T-cell (primary cell): ENCODE measurements at regions not wholly inside any gene's neighbourhood (a gene's known extent, or its start where the extent isn't known, plus 50 kb on each side); places are given as distances from the start of the nearest gene placed in this dataset.

Experiments used
- ATAC-seq, 4 experiments: fragments of 200-7000 bp in 3 of 4; fragments of 150-1000 bp in 1 of 4; cut with Tn5 transposase; replicated peaks in 1 of 4; 1 replicate in 3 of 4; 2 replicates in 1 of 4; pipeline ENCODE4 v1.10.0; 2021; ENCODE audit warnings: moderate library complexity in 3 of 4, mild to moderate bottlenecking in 2 of 4, moderate number of reproducible peaks in 1 of 4
- CTCF ChIA-PET, 2 donors: fragments of 300-600 bp; sonication (Branson Sonifier 250); formaldehyde crosslinking; loops; one replicate each; lab custom pipeline; 2022; ENCODE audit warnings: antibody characterized with exemption in 2 of 2; lab: Charles Lee
- POLR2A ChIA-PET, 2 donors: fragments of 300-600 bp; sonication (Branson Sonifier 250); formaldehyde crosslinking; loops; one replicate each; lab custom pipeline; 2022; ENCODE audit warnings: antibody characterized with exemption in 2 of 2; lab: Charles Lee
- DNase-seq, 35 experiments: peaks; one replicate each; pipeline versions ENCODE4 v3.0.0 to v3.0.0-alpha.2; 2013 to 2023
- H3K27ac ChIP-seq: one replicate; pipeline ENCODE4 v1.5.1; 2013; ENCODE audit warnings: low read length
- H3K27me3 ChIP-seq, 2 experiments: replicated peaks in 1 of 2; 1 replicate in 1 of 2; 2 replicates in 1 of 2; pipeline versions ENCODE4 v1.6.1 to v1.7.0; 2013; ENCODE audit warnings: low read length in 1 of 2, mixed read lengths in 1 of 2; ENCODE audit not compliant: control insufficient read depth in 2 of 2, insufficient read depth in 2 of 2; ENCODE audit errors: extremely low read depth in 1 of 2
- H3K36me3 ChIP-seq, 2 donors: 1 replicate in 1 of 2; 2 replicates in 1 of 2; pipeline versions ENCODE4 v1.6.1 to v1.7.0; 2013; ENCODE audit warnings: low read length in 1 of 2; ENCODE audit not compliant: control insufficient read depth in 2 of 2, insufficient read depth in 1 of 2; ENCODE audit errors: extremely low read depth in 1 of 2
- H3K4me1 ChIP-seq, 2 experiments: 1 replicate in 1 of 2; 2 replicates in 1 of 2; pipeline versions ENCODE4 v1.6.1 to v1.7.0; 2013; ENCODE audit warnings: low read length in 2 of 2, mixed read lengths in 1 of 2; ENCODE audit not compliant: insufficient read depth in 2 of 2, control insufficient read depth in 1 of 2; ENCODE audit errors: extremely low read depth in 1 of 2
- H3K4me3 ChIP-seq, 2 donors: 1 replicate in 1 of 2; 2 replicates in 1 of 2; pipeline versions ENCODE4 v1.5.1 to v1.7.0; 2013; ENCODE audit warnings: mild to moderate bottlenecking in 2 of 2, low read length in 1 of 2, moderate library complexity in 1 of 2; ENCODE audit not compliant: control insufficient read depth in 1 of 2; ENCODE audit errors: extremely low read depth in 1 of 2
- H3K9me3 ChIP-seq: 2 replicates; pipeline ENCODE4 v1.7.0; 2013
- H3K27ac Mint-ChIP-seq, 2 donors: one replicate each; pipeline ENCODE4 v1.8.0; 2020 to 2021; ENCODE audit warnings: mild to moderate bottlenecking in 2 of 2, mixed read lengths in 2 of 2
- H3K27me3 Mint-ChIP-seq, 2 donors: one replicate each; pipeline ENCODE4 v1.8.0; 2021 to 2022; ENCODE audit warnings: mixed read lengths in 2 of 2
- H3K36me3 Mint-ChIP-seq: one replicate; pipeline ENCODE4 v1.8.0; 2021; ENCODE audit warnings: mixed read lengths
- H3K4me1 Mint-ChIP-seq, 3 donors: one replicate each; pipeline ENCODE4 v1.8.0; 2020 to 2022; ENCODE audit warnings: mixed read lengths in 3 of 3, mild to moderate bottlenecking in 1 of 3
- H3K4me3 Mint-ChIP-seq, 3 donors: one replicate each; pipeline ENCODE4 v1.8.0; 2020 to 2022; ENCODE audit warnings: mild to moderate bottlenecking in 3 of 3, mixed read lengths in 3 of 3, moderate library complexity in 3 of 3
- H3K9me3 Mint-ChIP-seq, 3 donors: one replicate each; pipeline ENCODE4 v1.8.0; 2020 to 2022; ENCODE audit warnings: mixed read lengths in 3 of 3
- WGBS: methylation state at CpG from one replicate; pipeline ENCODE4 v1.1.5; 2013; ENCODE audit warnings: missing lambda C conversion rate; ENCODE audit not compliant: insufficient coverage; 5-methylcytosine and 5-hydroxymethylcytosine counted together

- no peak overlapping the region for H3K27ac ChIP-seq
- DNase-seq, result no peak
Measured at GRCh38 chr12:40156021-40156764, 50.3 kb upstream of the SLC2A13 start.

More at GRCh38 chr12:40156021-40156764, 50.3 kb upstream of the SLC2A13 start:
- Mint-ChIP-seq H3K36me3 (no peaks in the 10 kb centered on the region), H3K27me3 (peaks cover 13 to 23% of the 10 kb centered on the region in 2 donors), H3K4me1 (no peaks in the 10 kb centered on the region), H3K9me3 (no peaks in the 10 kb centered on the region), H3K27ac (no peak overlapping the region), H3K4me3 (no peak overlapping the region)
- Histone ChIP-seq H3K4me3 (no peak overlapping the region), H3K27me3 (no peaks in the 10 kb centered on the region), H3K4me1 (no peaks in the 10 kb centered on the region), H3K9me3 (no peaks in the 10 kb centered on the region), H3K36me3 (no peaks in the 10 kb centered on the region)
- POLR2A ChIA-PET, result no interaction called here
- no peak for ATAC-seq
- CTCF ChIA-PET, result interaction anchor here in 1 of 2 donors (0.6 to 0.7 kb wide), 2 partner anchors 9 to 19 kb away, joined by 3 to 9 read pairs; no protein-coding TSS in a partner anchor
- no CpG with 5 or more reads among the region's 5 CpGs for WGBS
